Anterior cingulate cortex (tissue), 58 donors: ENCODE measurements at regions not wholly inside any gene's neighbourhood (a gene's known extent, or its start where the extent isn't known, plus 50 kb on each side); places are given as distances from the start of the nearest gene placed in this dataset.
"Not testable (repeated sequence)": the region's sequence is repeated elsewhere in the genome, so short reads cannot be mapped to it uniquely, and the experiment has no call there.

Source experiments
- DNase-seq, 58 donors: peaks; one replicate each; lab custom pipeline; 2025; lab: John Stamatoyannopoulos, UW

GRCh38 chr2:105691947-105692390 lies 52.7 kb upstream of the NCK2 start:
- DNase-seq, result no peak

DNA sequence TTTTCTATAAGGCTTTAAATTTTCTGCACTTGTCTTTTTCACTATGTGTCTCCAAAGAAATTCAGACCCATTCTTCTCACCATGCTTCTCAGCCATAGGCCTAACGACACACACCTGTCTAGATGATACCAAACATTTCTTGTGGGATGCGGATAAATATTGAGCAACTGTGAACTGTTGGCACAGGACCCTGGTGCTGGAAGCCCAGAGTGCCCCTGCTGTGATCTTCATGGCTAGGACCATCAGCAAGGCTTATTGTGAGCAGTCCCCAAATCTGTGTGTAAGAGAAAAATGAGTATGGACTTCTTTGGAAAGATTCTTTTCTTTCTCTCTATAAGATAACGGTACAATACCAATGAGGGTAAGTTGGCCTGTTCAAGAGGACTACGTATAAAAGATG lies 54.1 kb upstream of the NCK2 start:
- no peak for DNase-seq

- no peak for DNase-seq
Measured at GRCh38 chr2:105689484-105689883, 55.2 kb upstream of the NCK2 start.

GRCh38 chr2:105688946-105689345 lies 55.8 kb upstream of the NCK2 start:
- no peak for DNase-seq

GRCh38 chr2:105686588-105686987 lies 58.1 kb upstream of the NCK2 start:
- no peak for DNase-seq

GRCh38 chr2:105683011-105683492 lies 61.7 kb upstream of the NCK2 start:
- DNase-seq, result no peak

DNA sequence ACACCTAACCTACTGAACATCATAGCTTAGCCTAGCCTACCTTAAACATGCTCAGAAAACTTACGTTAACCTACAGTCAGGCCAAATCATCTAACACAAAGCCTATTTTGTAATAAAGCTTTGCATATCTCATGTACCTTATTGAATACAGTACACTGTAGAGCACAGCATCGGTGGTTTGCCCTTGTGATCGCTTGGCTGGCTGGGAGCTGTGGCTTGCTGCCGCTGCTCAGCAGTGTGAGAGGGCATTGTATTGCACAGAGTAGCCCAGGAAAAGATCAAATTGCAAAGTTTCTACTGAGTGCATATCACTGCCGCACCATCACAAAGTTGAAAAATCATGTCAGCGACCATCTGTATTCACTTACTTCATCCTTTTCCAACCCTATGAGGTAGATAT lies 62.3 kb upstream of the NCK2 start:
- DNase-seq, result peak in 11 of 58 donors; percentile 6 to 47 (median 23)

GRCh38 chr2:105681927-105682326 lies 62.8 kb upstream of the NCK2 start:
- no peak for DNase-seq

- DNase-seq, result no peak
Measured at GRCh38 chr2:105680357-105680756, 64.4 kb upstream of the NCK2 start.

DNA sequence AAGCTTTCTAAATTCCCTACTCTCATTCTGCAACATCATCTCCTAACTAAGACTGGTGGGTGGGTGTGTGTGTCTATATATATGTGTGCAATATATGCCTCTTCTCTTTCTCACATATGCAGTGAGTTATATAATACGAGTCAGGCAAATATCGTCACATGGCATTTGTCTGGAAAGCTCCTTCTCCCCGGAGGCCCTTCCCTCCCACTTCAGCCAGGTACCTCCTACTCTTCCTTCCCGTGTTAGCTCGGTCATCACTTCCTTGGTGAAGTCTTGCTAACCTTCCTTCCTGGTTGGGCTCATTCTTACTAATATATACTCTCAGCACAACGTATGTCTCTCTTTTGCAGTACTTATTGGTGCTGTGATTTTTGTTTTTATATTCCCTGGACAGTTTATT lies 66.4 kb upstream of the NCK2 start:
- no peak for DNase-seq

DNA sequence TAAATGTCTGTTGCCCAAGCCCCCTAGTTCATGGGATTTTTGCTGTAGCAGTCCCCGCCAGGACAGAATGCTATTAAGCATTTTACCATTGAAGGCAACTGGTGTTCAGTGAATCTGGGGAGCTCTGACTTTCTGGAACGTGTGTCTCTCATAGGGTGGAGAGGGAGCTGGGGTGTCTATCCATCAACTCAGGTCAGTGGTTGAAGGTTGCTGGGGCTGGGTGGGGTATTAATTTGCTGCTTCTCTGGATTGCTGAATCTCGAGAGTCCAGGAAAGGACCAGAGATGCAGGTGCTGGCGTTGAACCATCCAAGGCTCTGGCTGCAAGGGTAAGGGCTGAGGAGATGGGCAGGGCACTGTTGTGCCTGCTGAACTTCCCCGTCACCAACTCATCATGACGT lies 66.8 kb upstream of the NCK2 start:
- no peak for DNase-seq

DNA sequence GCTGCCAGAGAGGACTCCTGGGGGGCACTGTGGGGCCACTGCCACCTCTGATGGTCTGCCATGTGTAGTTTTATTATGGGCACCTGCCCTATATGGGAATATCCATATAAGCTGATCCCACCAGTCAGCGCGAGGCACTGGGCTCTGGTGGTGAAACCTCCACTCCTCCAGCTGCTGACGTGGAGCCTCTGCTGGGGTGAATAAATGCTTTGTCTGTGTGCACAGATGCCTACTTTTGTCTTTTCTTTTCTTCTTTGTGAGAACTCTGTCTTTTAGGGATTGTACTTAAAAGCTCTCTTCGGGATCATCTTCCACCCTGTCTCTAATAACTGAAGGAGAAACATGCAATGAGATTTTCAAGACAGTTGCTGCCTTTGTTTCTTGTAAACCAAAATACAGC lies 68.9 kb upstream of the NCK2 start:
- DNase-seq, result peak in 9 of 58 donors; percentile 6 to 55 (median 21)

DNA sequence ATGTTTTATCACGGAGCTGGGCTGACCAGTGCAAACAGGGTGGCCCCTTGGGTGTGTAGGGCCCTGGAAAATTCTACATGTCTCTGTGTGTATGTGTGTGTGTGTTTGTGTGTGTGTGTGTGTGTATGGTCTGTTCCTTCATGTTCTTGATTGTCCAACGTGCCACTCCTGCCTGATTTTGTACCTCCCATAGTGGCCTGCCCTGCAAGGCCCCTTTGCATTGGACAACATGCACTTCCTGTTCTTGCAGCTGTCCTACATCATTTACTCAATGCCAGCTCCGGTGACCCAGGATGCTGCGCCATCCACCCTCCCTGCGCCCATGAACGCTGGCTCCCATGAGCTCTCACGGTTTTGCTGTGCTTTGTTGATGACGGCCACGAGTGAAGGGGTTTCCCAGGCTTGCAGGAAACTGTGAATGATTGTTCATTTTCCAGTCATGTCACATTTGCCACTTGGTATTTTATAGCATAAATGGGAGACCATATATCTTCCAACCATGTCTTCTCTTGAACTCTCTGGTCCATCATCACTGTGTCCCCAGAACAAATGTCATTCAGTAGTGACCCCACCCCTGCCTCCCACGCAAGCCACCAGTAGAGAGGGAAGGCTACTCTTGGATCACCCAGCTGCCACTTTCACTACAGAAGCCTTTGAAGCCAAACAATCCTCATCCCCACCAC lies 69.7 kb upstream of the NCK2 start:
- DNase-seq, result no peak

- DNase-seq, result no peak
Measured at GRCh38 chr2:105674401-105674800, 70.3 kb upstream of the NCK2 start.

DNA sequence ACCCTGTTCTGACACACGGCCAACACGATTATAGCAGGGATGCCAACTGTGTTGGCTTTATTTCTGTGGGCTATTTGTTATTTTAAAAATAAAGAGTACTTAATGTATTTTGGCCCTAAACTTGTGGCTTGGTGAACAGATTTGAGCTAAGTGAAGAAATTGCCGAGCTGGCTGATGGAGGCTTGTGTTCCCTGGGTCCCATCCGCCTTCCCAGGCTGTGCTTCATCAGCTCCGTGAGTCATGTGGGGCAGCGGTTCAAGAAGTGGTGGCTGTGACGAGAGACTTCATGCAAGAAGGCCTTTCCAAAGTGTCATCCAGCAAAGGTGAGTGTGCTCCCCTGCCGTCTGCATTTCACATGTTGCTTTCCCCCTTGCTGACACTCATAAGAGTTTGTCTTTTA lies 73.6 kb upstream of the NCK2 start:
- DNase-seq, result peak in 8 of 58 donors; percentile 3 to 22 (median 10)

DNA sequence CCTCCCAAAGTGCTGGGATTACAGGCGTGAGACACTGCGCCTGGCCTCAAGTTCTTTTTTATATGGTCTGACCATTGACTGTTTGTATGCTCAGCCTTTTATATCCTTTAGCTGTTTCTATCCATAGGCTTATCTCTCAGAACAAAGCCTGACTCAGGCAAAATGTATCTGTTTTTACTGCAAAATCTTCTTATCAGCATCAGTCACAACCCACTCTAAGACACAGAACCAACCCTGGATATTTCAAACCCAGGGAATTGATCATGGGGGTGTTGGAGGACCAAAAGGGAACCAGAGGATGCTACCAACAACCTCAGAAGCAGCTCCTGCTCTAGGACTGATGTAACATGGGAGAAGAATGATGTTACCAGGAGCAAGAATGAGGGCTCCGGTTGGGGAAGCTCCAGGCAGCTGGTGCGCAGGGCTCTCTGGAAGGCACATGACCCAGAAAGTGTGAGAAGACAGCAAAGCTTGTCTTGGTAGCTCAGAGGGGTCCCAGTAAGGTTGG lies 75.3 kb upstream of the NCK2 start:
- no peak for DNase-seq

DNA sequence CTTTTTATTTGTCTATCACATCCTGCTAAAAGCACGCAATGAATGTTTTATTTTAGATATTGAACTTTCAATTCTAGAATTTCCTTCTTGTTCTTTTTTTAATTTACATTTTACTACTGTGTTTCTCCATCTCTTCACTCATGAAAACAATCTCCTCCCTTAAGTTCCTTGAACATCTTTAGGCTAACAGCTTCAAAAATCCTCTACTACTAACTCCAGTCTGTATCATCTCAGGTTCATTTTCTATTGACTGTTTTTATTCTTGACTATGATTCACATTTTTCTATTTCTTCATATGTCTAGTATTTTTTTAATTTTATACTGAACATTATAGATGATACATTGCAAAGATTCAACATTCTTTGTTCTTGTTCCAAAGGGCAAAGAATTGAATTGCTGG lies 79.2 kb upstream of the NCK2 start:
- DNase-seq, result no peak

DNA sequence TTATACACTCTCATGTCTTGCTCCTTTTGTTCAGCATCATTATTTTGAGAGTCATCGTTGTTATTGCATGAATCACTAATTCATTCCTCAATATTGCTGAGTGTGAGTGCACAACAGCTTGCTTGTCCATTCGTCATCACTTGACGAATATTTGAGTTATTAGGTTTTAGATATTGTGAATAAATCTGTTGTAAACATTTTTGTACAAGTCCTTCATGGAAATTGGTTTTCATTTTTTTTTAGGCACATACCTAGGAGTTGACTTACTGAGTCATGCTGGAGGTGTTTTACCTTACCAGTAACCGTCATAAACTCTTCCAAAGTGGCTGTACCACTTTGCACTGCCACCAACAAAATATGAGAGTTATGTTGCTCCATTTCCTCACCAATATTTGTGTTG lies 84.2 kb upstream of the NCK2 start:
- no peak for DNase-seq

DNA sequence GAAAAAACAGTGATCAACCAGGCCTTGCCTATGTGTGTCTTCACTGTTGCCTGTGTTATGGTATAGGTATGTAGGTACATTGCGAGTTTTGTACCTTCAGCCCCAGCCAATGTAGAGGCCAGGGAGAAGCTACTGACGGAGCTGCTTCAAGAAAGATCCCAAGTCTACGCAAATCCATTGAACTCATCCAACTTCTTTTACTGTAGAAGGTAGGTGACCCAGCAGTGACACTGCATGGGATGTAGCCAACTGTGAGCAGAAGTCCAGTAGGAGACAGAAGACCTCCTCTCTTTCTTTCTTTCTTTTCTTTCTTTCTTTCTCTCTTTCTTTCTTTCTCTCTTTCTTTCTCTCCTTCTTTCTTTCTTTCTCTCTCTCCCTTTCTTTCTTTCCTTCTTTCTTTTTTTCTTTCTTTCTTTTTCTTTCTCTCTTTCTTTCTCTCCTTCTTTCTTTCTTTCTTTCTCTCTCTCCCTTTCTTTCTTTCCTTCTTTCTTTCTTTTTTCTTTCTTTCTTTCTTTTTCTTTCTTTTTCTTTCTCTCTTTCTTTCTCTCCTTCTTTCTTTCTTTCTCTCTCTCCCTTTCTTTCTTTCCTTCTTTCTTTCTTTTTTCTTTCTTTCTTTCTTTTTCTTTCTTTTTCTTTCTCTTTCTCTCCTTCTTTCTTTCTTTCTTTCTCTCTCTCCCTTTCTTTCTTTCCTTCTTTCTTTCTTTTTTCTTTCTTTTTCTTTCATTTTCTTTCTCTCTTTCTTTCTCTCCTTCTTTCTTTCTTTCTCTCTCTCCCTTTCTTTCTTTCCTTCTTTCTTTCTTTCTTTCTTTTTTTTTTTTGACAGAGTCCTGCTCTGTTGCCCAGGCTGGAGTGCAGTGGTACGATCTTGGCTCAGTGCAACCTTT lies 88.7 kb upstream of the NCK2 start:
- not testable (repeated sequence) for DNase-seq

DNA sequence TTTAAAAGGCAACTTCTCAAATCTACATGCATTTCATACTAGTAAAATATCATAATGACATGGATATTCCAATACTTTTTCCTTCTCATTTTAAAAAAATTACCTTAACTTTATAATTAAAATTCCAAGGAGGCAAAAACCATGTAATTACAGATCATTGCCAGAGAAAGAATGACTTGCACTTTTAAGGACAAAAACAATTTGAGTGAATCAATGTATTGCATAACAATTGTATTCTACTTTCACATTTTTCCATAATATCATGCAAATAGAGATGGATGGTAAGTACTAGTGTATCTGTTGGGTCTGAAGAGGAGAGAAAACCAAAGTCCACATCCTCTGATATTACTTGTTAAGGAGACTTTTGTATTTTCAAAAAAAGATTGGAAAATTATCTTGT lies 89.5 kb upstream of the NCK2 start:
- no peak for DNase-seq

DNA sequence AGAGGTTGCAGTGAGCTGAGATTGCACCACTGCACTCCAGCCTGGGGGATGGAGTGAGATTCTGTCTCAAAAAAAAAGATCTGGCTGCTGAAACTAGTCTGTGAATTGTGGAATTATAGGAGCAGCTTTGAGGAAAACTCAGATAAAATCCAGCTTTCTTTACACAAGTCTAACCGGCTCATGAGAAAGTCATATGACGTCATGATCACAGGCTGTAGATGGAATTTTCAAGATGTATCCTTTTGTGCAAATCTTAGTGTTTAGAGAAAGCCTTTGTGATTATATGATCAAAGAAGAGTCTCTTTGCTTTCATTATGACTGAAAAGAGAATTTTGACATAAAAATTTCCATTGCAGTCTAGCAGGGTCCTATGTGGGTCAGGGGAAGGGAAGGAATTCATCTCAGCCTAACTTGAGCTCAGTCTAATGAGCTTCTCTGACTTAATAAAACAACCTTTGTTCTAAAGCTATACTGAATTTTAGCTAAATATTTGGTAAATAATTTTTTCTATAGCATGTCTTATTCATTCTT lies 90.2 kb upstream of the NCK2 start:
- DNase-seq, result no peak
